ENCODE measurements at regions not wholly inside any gene's neighbourhood (a gene's known extent, or its start where the extent isn't known, plus 50 kb on each side); places are given as distances from the start of the nearest gene placed in this dataset.

DNA sequence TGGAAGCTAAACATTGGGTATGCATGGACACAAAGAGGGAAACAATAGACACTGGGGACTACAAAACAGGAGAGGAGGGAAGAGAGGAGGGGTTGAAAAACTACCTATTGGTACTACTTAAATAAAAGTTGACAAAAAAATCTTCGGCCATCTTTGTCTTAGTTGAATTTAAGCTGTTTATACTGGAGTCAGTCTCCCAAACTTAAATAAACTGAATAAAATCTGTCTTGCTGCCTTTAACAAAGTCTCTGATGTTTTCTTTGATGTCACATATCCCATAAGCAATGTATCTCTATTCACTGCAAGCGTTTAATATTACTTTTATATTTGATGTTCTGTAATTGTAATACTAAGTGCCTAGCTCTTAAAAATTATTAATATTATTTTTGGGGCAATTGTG lies 409.2 kb upstream of the EPHA7 start:
- no peak for DNase-seq (ENCODE audit: low spot score)

DNA sequence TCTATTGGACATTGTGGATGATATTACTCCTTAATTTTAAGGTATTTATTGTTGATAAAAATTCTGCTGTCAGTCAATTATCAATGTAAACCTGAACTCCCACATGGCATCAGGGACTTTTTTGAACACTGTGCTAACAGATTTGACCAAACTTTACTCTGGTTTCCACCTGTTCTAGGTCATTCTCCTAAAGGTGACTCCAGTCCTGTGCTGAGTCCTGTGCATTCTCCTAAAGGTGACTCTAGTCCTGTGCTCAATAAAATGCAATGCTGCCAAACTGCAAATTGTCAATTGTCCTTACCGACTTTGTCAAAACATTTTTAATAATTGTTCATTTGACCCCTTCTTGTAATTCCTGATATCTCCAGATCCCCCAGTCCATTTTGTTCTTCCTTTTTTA lies 408.4 kb upstream of the EPHA7 start:
- DNase-seq (ENCODE audit: low spot score) = no peak

DNA sequence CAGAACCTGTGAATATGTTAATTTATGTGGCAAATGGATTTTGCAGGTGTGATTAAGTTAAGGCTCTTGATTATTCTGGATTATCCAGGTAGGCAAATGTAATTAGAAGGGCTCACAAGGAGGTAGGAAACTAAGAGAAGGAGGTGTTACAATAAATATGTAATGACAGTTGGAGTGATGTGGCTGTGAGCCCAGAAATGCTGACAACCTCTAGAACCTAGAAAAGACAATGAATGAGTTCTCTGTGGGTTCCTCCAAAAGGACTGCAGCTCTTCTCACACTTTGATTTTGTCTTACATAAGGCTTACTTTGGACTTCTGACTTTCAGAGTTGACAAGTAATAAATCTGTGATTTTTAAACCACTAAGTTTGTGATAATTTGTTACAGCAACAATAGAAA lies 406.6 kb upstream of the EPHA7 start:
- no peak for DNase-seq (ENCODE audit: low spot score)

DNA sequence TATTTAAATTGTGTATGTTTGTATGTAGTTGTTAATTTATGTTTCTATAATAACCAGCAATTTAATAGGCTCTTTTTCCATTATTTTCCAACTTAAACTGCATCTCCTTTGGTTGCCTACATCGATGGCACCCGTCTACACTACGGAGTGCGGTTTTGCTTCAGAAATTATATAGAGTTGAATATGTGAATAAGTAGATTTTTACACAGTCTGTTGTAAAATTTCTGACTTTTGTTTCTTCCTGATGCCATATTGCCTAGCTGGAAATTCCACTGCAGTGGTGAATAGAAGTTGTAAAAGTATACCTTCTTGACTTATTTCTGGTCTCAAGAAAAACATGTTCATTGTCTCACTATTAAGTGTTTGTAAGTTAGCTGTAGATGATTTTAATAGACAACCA lies 404.1 kb upstream of the EPHA7 start:
- DNase-seq (ENCODE audit: low spot score) = no peak

DNA sequence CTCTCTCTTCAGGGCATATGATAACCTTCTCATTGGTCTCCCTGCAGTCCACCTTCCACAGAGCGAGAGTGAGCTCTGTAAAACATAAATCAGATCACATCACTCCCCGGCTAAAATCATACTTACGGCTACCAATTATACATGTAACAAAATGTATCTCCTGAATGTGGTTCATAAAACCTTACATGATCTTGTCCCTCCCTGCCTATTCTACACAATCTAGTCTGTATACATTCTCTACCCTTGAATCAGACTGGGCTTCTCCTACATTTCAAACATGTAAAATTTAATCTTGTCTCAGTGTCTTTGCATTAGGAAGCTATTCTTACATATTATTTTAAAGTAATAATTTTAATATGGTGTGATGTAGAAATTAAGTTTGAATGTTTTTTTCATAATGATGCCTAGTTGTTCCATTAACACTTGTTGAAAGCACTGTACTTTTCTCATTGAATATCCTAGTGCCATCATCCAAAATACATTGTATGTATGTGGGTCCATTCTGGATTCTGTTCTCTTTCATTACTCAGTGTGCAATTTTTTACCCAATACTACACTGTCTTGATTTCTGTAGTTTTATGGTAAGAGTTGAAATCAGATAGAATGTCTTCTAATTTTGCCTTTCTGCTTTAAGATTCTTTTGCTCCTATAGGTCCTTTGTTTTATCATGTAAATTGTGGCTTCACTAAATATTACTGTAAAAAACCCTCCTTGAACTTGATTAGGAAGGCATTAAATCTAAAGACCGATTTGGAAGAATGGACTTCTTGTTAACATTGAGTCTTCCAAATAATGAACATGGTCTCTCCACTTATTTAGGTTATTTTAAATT lies 403.3 kb upstream of the EPHA7 start:
- no peak for DNase-seq (ENCODE audit: low spot score)

DNA sequence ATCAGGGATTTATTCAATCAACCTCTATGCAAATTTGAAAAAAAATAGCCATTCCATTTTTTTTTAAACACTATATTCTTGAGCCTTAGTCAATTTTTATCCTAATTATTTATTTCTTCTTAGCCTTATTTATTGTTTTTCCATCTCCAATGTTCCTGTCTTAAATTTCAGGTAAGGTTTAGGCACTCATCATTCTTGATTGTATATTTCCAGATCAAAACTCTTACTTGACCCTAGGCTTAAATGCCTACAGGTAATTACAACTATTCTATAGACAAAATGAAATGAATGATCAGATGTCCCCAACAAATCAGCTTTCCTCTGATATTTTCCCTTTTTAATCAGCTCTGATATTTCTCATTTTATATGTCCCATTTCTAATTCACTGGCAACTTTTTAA lies 402.6 kb upstream of the EPHA7 start:
- DNase-seq (ENCODE audit: low spot score) = no peak

DNA sequence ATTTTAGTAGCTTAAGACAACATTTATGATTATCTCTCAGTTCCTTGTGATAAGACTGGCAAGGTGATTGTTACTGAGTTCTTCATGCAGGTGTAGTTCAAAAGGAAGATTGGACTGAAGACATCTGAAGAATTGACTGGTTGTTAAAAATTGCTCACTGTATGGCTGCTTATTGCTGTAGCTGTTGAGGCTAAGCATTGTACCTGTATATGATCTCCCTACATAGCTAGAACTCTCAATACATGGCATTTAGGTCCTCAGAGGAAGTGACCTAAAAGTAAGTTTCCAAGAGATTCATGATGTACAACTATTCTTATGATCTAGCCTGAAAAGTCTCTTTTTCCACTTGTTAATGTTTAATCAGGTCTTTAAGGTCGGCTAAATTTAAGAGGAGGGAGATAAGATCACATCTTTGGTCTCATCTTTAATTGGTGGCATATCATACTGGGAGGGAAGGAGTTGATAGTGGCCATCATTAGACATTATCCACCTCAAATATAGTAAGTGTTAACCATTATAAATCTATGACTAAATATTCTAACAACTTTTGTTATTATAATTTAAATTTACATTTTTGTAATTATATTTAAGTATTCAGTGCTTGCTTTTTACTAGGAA lies 401.2 kb upstream of the EPHA7 start:
- DNase-seq (ENCODE audit: low spot score) = no peak

DNA sequence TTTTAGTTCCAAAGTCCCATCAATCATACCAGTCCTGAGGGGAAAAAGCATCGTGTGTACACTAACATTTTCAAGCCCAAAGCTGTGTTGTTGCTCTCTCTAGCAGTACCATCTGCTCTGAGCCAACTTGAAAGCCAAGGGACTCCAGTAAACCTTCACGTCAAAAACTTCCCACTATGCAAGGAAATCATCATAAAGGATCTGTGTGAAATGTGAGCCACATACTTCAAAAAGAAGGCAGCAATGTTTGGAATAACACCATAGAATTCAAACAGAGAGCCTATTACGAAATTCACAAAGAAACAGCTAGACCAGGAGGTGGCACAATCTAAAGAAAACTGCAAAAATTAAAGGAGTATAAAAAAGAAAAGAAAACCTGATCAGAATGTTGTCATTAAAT lies 399.8 kb upstream of the EPHA7 start:
- no peak for DNase-seq (ENCODE audit: low spot score)

DNA sequence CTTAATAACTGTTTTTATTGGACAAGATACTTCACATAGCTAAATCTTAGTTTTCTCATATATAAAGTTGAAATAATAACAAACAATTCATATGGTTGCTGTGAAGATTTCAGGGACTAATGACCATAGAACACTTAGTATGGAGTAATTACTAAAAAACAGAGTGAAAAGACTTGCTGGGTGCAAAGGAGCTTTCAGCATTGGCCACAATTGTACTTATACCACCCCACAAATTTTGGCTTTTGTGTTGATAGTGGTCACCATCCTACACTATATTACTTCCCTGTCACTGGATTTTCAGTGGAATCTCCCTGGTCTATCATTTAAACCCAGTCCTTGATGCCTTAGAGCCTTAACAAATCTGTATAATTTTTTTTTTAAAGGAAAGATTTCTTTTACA lies 398.6 kb upstream of the EPHA7 start:
- DNase-seq (ENCODE audit: low spot score) = no peak

DNA sequence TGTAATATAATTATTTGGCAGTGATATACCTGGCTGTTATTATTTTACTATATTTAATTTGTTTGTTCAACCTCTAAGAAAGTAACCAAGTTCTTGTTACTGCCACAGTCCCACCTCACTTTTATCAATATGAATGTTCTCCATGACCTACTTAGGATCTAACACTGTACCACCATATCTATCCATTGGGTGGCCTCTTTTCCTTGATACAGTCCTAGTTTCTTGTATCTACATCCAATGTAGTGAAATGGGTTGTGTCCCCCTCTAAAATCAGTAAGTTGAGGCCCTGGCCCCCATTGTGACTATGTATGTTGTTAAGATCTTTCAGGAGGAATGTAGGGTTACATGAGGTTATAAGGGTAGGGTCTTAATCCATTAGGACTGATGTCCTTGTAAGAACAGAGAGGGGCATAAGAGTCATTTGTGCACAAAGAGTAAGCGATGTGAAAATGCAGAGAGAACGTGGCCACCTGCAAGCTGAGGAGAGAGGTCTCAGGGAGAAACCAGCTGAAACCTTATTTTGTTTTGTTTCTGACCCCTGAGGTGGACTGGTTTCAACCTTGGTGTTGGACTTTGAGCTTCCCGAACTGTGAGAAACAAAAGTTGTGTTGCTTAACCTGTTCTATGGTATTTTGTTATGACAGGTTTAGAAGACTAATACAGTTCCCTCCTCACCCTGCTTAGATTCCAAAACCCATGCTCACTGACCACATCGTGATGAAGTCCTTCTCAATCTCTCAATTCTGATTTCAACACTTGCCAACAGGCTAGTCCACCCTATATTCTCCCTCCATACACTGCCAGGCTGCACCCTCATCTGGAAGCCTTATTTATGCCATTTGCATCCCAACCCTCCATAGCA lies 387.3 kb upstream of the EPHA7 start:
- no peak for DNase-seq (ENCODE audit: low spot score)

DNA sequence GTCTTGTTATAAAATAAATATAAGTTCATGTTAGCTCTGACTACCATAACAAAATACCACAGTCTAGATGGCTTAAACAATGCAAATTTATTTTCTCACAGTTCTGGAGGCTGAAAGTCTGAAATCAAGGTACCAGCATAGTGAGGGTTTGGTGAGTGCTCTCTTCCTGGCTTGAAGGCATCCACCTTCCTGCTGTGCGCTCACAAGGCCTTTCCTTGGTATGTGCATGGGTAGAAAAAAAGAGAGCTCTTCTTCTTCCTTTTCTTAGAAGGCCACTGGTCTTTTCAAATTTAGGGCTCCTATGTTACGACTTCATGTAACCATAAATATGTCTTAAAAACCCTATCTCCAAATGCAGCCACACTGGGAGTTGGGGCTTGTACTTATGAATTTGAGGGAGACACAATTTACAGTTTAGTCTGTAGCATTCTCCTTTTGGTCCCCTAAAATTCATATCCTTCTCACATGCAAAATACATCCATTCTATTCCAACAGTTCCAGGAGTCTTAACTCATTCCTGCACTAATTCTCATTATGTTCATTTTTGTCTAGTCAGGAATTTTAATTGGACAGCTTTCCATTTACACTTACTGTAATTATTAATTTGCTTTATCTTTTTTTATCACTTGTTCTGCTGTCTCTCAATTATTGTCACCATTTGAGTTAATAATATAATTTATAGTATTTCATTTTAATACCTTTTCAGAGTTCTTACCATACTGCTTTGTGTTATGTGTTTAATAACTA lies 381.9 kb upstream of the EPHA7 start:
- no peak for DNase-seq (ENCODE audit: low spot score)

DNA sequence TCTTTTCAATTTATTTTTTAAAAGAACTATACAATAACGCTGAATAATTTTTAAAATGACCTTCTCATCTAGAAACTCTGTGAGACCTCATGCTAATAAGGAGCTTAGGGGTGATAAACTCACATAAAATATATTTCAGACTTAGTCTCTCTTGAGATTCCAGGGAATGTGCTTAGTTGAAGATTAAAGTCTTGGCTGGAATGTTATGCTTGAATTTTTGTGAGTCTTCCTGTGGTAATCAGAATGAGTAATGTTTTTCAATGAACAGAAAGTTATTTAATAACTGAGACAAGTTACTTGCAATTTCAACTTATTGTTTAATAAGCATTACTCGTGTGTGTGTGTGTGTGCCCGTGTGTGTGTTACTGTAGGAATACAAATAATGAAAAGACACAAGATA lies 379.9 kb upstream of the EPHA7 start:
- no peak for DNase-seq (ENCODE audit: low spot score)

DNA sequence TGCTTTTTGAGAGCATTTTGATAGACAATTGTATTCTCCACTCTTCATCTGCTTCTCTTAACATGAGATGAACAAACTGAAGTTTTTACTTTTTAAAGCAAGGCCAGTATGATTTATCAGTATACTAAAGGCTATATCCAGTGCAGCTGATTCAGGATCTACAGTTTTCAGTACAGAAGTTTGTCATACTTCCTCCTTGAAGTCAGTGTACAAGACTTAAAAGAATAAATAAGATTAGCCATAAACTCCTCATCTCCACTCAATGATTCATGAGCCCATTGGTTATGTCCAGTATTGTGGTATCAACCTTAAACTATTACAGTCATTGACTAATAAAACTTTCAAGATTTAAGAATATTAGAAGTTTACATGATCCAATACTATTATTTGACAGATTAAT lies 374.8 kb upstream of the EPHA7 start:
- no peak for DNase-seq (ENCODE audit: low spot score)

DNA sequence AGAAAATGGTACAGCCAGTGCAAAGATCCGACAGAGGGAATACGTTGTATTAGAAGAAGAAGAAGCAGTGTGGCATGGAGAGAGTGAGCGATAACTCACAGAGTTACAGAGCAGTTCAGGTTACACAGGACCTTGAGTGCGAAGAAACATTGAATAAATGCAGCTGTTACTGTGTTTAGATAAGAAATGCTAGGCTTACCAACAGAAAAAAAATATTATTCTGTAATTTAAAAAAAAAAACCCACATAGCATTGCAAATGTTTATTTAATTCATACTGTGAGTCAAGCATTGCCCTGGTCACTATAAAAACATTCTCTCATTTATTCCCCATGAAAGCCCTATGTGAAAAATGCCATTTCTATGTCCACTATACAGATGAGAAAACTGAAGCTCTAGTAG lies 373.4 kb upstream of the EPHA7 start:
- DNase-seq (ENCODE audit: low spot score) = no peak

DNA sequence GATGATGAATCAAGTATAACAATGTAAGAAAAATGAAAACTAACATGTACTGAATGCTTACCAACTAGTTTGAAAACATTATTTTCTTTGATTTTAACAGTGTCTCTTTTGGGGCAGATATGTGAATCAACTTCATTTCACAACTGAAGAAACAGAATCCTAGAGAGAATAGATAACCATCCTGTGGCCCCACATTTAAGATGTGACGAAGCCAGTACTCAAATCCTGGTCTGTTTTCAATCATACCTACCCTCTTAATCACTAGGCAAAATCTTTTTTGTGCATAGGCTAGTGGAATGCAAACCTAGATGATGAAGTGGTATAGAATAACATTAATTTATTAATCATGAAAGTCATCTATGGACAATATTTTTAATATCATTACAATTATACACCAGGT lies 371.6 kb upstream of the EPHA7 start:
- DNase-seq (ENCODE audit: low spot score) = no peak

DNA sequence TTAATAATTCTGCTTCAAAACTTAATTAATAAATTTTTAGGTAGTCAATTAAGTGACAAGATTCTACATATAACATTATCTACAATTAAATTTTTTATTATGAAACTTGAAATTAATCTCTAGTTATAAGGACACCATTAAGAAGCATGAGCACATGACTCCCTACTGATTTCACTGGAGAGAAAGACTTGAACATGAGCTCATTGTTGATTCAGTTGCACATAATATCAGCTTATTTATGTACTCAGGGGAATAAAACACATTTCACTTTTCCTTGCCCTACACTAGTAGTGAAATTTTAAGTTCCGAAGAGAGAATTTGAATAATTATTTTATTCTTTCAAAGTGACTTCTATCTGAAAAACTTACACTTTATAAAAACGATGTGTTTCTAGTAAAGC lies 370.2 kb upstream of the EPHA7 start:
- no peak for DNase-seq (ENCODE audit: low spot score)

DNA sequence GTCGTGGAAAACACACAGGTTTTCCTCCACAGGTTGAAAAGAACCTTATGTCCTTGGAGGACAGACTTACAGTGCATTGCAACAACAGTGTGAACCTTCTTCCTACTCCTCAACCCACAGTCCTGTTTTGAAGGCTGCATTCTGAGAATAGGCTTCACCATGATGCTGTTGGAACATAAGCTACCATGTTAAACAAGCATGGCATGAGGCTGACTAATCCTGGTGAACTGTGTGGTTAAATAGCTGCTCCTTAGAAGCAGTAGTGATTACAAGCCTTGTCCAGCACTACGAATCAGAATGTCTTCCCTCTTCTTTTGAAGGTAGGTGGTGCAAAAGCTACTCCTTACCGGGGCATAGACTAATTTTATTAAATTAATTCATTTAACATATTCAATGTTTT lies 368.5 kb upstream of the EPHA7 start:
- DNase-seq (ENCODE audit: low spot score) = no peak

DNA sequence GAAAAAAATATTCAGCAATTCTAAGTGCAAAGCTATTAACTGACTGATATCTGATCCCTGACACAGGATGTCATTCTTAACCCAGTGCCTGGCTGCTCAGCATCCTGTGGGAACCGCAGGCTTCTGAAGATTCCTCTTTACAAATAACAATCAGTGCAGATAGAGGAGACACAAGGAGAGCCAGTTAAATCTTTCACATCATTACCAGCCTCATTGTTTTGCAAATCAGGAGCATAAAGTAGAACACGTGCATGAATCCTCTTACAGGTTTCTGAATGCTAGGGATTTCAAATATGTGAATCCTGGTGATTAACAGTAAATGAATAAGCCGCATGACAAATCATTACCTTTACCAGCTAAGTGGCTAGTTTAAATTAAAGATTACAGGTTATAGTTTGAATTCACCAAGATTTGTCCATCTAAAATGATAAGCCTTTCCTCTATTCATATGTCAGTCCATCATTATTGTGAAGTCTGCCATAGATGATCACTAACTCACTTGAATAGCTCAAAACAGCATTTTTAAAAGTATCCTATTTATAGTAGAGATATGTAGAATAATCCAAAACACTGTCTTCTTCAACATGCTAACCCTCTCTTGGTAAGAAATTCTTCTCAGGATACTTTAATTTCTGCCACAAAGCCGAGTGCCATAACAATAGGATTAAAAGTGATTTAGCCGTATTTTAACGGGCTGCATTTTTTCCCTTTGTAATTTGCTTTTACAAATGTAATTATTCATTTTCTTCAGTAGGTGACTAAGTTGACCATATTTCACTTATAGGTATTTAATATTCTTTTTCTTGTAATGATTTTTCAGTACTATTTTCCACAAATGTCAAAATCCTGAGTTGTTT lies 367.3 kb upstream of the EPHA7 start:
- DNase-seq (ENCODE audit: low spot score) = no peak

DNA sequence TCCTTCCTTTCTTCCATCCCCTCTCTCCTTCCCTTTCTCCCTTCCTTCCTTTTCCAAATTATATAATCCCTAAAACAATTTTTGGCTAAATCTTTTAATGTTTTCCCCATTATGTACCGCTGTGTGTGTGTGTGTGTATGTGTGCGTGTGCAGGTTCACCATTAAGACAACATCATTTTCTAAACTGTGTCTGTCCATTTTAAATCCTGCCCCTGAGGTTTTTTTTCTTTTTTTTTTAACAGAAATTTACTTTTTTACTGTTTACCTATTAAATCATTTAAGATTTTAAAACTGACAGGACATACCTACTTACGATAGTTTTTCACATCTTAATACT lies 366.3 kb upstream of the EPHA7 start:
- no peak for DNase-seq (ENCODE audit: low spot score)

DNA sequence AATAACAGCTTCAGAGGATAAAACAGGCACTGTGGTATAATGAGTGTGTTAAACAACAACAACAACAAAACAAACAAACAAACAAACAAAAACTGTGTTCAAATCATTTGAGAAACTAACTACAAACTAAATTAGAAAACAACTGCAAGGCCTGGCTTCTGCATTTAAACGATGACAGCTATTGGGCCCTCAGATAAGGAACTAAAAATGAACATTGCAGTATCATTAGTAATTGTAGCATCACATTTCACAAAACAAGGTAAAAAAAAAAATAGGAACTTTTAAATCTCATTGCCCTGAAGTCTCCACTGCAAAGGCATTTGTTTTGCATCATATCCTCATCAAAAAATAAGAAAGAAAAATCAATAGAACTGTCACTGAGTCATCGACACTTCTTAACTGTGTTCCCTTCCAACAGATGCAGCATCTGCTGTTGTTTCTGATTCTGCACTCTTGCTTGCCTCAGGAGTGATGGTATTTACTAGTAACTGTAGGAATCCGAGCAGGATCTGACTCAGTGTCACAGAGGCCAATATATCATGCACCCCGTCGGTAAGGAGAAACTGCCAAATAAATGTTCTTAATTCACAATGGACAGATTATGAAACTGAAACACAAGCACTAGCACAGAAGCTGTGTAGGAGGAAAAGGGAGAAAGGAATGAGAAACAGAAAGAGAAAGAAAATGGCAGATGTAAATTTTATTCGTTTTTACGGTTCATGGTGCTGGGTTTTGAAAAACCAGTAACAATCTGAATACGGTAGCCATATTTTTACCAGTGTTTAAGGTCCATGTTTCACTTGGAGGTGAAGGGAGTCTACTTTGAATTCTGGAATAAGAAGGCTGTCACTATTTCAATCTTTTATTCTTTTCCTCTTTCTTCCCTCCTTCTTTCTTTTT lies 365.7 kb upstream of the EPHA7 start:
- DNase-seq (ENCODE audit: low spot score) = no peak

Measured in SW480 (cell line).